Activated CD4-positive, alpha-beta memory T cell treated with anti-CD3 and anti-CD28 coated beads for 36 hours (primary cell): ENCODE measurements at regions not wholly inside any gene's neighbourhood (a gene's known extent, or its start where the extent isn't known, plus 50 kb on each side); places are given as distances from the start of the nearest gene placed in this dataset.

Experiments used
- CTCF ChIA-PET: fragments of 350-600 bp; sonication (Branson Sonifier 250); formaldehyde crosslinking; loops from one replicate; lab custom pipeline; 2021; ENCODE audit warnings: antibody characterized with exemption, inconsistent platforms; lab: Charles Lee
- POLR2A ChIA-PET: fragments of 350-600 bp; sonication (Branson Sonifier 250); formaldehyde crosslinking; loops from one replicate; lab custom pipeline; 2021; ENCODE audit warnings: antibody characterized with exemption; lab: Charles Lee
- DNase-seq: peaks from one replicate; pipeline ENCODE4 v3.0.0-alpha.2; 2020
- H3K27ac Mint-ChIP-seq: one replicate; pipeline ENCODE4 v1.8.0; 2021; ENCODE audit warnings: mixed read lengths
- H3K27me3 Mint-ChIP-seq: one replicate; pipeline ENCODE4 v1.8.0; 2021; ENCODE audit warnings: mixed read lengths
- H3K36me3 Mint-ChIP-seq: one replicate; pipeline ENCODE4 v1.8.0; 2021; ENCODE audit warnings: mixed read lengths
- H3K4me1 Mint-ChIP-seq: one replicate; pipeline ENCODE4 v1.8.0; 2021; ENCODE audit warnings: low read depth, mixed read lengths
- H3K4me3 Mint-ChIP-seq: one replicate; pipeline ENCODE4 v1.8.0; 2021; ENCODE audit warnings: mild to moderate bottlenecking, mixed read lengths
- H3K9me3 Mint-ChIP-seq: one replicate; pipeline ENCODE4 v1.8.0; 2021; ENCODE audit warnings: mixed read lengths
- intact Hi-C: fragments of 100-400 bp; cut with micrococcal nuclease; formaldehyde crosslinking; loops from one replicate; pipeline ENCODE4 v1.15.1; 2023

DNA sequence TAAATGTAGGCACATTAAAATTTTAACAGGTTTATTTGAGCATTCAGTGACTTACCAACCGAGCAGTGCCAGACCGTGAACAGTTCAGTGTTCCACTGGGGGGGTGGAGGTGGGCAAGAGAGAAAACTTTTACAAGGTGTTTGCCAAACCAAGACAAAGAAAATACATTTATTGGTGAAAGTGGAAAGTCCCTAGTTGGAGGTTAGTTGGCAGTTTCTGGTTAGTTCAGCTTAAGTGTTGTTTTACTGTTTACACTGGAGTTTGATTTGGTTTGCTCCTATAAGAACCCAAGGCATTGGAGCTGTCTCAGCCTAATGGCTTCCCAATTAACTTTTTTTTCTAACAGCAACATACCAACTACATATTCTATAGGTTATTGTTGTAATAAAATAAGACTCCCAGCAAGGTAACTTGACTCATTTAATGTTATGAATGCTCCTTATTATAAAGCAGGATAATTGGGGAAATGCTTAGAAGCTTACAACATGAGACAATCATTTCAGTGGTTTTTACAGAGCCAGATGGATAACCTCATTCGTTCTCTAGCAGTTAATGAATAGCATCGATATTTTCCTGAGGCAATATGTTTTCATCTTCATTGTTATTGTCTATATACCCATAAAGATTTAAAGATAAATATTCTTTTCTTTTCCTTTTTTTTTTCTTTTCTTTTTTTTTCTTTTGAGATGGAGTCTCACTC is 115.8 kb downstream of the ETNK1 start:
- CTCF ChIA-PET, result no interaction called here
- H3K27ac Mint-ChIP-seq, result no peak overlapping the region

GRCh38 chr12:22743700-22744099 is 118.7 kb downstream of the ETNK1 start:
- Mint-ChIP-seq H3K27me3 (peaks cover 5% of the 10 kb centered on the region), H3K36me3 (no peaks in the 10 kb centered on the region), H3K27ac (no peak overlapping the region), H3K4me3 (no peak overlapping the region), H3K9me3 (no peaks in the 10 kb centered on the region), H3K4me1 (no peaks in the 10 kb centered on the region)
- ChIA-PET POLR2A (no interaction called here), CTCF (no interaction called here)
- intact Hi-C loops, result no loop called here
- DNase-seq, result no peak

More for the DNA sequence above, 115.8 kb downstream of the ETNK1 start:
- no peak for DNase-seq
- Mint-ChIP-seq H3K27me3 (peaks cover 3% of the 10 kb centered on the region), H3K4me3 (no peak overlapping the region), H3K9me3 (no peaks in the 10 kb centered on the region), H3K4me1 (no peaks in the 10 kb centered on the region), H3K36me3 (no peaks in the 10 kb centered on the region)
- intact Hi-C loops, result no loop called here
- POLR2A ChIA-PET, result no interaction called here

- no peaks in the 10 kb centered on the region for H3K36me3 Mint-ChIP-seq
- H3K27me3 Mint-ChIP-seq, result peaks cover 5% of the 10 kb centered on the region
- intact Hi-C loops, result no loop called here
- no peak overlapping the region for H3K27ac Mint-ChIP-seq
- no peaks in the 10 kb centered on the region for H3K9me3 Mint-ChIP-seq
- H3K4me3 Mint-ChIP-seq, result no peak overlapping the region
- H3K4me1 Mint-ChIP-seq, result no peaks in the 10 kb centered on the region
- CTCF ChIA-PET, result no interaction called here
- POLR2A ChIA-PET, result no interaction called here
- no peak for DNase-seq
Measured at GRCh38 chr12:22744197-22744596, 119.2 kb downstream of the ETNK1 start.

- no peaks in the 10 kb centered on the region for H3K36me3 Mint-ChIP-seq
- H3K27ac Mint-ChIP-seq, result no peak overlapping the region
- no peak overlapping the region for H3K4me3 Mint-ChIP-seq
- ChIA-PET POLR2A (no interaction called here), CTCF (no interaction called here)
- H3K27me3 Mint-ChIP-seq, result peaks cover 5% of the 10 kb centered on the region
- no peaks in the 10 kb centered on the region for H3K9me3 Mint-ChIP-seq
- DNase-seq, result no peak
- H3K4me1 Mint-ChIP-seq, result no peaks in the 10 kb centered on the region
- intact Hi-C loops, result no loop called here
Measured at GRCh38 chr12:22746720-22747119, 121.7 kb downstream of the ETNK1 start.

DNA sequence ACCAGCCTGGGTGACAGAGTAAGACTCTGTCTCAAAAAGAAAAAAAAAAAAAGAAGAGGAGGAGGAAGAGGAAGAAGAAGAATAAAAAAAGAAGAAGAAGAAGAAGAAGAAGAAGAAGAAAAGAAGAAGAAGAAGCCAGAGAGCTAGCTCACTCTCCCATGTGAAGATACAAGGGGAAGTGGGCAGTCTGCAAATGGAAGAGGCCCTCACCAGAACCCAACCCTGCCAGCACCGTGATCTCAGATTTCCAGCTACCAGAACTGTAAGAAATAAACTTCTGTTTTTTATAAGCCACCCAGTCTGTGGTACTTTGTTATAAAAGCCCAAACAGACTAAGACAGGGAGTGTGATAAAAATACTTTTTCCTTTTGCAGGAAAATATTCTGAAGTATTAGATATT is 130.7 kb downstream of the ETNK1 start:
- CTCF ChIA-PET, result no interaction called here
- intact Hi-C loops, result no loop called here

DNA sequence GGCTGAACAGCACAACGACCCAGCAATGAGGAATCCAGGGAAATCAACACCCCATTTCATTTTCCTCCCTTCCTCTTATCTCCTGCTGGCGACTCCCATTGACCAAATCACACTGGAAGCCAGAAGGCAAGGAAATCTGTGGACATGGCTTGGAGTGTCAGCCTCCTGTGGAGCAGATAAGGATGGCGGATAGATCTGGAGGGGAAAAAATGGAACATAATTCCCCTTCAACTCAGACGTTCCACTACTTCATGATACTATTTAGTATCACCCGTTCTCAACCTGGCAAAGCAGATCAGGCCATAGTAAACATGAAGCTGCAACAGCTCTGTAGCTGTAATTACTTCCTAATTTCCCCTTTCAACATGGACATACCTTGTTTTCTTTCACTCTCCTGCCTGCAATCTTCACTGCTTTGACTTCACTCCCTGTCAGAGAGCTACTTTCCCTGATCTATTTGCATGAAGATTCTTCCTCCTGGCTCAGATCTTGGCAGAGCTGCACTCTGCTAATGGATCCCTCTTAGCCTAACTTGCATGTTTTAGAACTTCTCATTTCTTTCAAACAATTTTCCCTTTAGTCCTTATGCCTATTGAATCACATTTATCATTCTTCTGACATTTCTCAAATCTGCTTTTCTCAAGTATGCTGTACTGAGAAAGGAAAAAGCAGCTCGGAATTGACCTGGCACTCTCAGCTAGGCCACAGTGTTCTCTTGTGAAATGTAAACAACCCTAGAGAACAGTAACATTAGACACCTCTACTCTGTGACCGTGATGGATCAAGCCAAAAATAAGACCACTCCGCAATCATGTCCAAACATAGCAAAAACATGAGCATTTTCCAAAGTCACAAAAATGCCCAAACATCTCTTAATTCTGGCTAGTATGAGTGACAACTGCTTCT is 135.1 kb downstream of the ETNK1 start:
- ChIA-PET CTCF (no interaction called here), POLR2A (no interaction called here)
- no peak for DNase-seq
- intact Hi-C loops, result no loop called here
- no peak overlapping the region for H3K4me3 Mint-ChIP-seq
- no peaks in the 10 kb centered on the region for H3K4me1 Mint-ChIP-seq
- H3K36me3 Mint-ChIP-seq, result no peaks in the 10 kb centered on the region
- H3K9me3 Mint-ChIP-seq, result peaks cover 6% of the 10 kb centered on the region
- no peaks in the 10 kb centered on the region for H3K27me3 Mint-ChIP-seq
- H3K27ac Mint-ChIP-seq, result no peak overlapping the region

More for the DNA sequence above, 130.7 kb downstream of the ETNK1 start:
- no peaks in the 10 kb centered on the region for H3K27me3 Mint-ChIP-seq
- no peaks in the 10 kb centered on the region for H3K36me3 Mint-ChIP-seq
- no peak for DNase-seq
- POLR2A ChIA-PET, result no interaction called here
- H3K9me3 Mint-ChIP-seq, result peaks cover 9% of the 10 kb centered on the region
- no peaks in the 10 kb centered on the region for H3K4me1 Mint-ChIP-seq
- no peak overlapping the region for H3K27ac Mint-ChIP-seq
- H3K4me3 Mint-ChIP-seq, result no peak overlapping the region

GRCh38 chr12:22765421-22766130 is 140.6 kb downstream of the ETNK1 start:
- no peak overlapping the region for H3K4me3 Mint-ChIP-seq
- intact Hi-C loops, result no loop called here
- no peak for DNase-seq
- H3K36me3 Mint-ChIP-seq, result no peaks in the 10 kb centered on the region
- POLR2A ChIA-PET, result no interaction called here
- no peaks in the 10 kb centered on the region for H3K4me1 Mint-ChIP-seq
- H3K27me3 Mint-ChIP-seq, result no peaks in the 10 kb centered on the region
- H3K27ac Mint-ChIP-seq, result no peak overlapping the region
- CTCF ChIA-PET, result no interaction called here
- H3K9me3 Mint-ChIP-seq, result no peaks in the 10 kb centered on the region

DNA sequence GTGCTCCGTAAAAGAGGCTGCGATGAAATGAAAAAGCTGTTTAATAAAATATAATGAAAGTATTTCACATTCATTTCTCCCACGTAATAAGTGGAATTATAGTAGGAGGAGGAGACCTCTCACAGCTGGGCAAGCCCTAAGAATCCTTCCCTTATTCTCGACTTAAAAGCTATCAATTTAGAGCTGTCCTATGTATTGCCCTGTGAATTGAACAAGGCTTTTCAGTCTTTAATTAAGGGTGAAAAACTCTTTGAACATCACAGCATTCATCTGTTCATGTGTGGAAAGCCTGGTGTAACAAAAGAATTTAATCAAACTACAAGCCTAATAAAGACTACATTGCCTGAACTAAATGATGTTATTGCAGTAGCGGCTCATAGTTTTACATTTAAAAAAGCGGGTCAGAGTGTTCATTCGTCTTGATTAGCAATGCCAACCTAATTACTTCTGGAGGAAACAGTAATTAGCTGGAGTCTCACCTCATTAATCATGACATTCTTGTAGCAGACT is 142.0 kb downstream of the ETNK1 start:
- DNase-seq, result no peak
- Mint-ChIP-seq H3K27ac (no peak overlapping the region), H3K4me3 (no peak overlapping the region), H3K36me3 (no peaks in the 10 kb centered on the region), H3K4me1 (no peaks in the 10 kb centered on the region), H3K27me3 (no peaks in the 10 kb centered on the region), H3K9me3 (no peaks in the 10 kb centered on the region)
- intact Hi-C loops, result no loop called here
- ChIA-PET POLR2A (no interaction called here), CTCF (no interaction called here)

DNA sequence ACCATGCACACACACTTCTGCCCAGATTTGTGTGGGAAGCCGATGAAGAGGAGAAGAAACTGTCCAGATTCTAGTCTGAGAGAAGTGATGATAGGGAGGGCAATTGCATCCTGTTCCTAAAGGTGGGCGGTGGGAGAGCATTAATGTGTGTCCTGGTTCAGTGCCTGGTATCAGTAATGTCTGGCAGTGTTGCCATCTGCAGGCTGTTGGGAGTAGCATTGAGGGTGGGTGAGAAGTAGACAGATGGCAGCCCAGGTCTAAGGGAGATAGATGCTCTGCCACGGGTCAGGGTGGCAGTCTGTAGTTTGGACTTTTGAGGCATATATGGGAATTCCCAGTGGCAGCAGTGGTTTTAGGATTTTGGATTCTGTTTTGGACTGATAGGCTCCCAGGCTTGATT is 156.4 kb downstream of the ETNK1 start:
- H3K4me3 Mint-ChIP-seq, result no peak overlapping the region
- ChIA-PET POLR2A (no interaction called here), CTCF (no interaction called here)
- DNase-seq, result no peak
- peaks cover 6% of the 10 kb centered on the region for H3K9me3 Mint-ChIP-seq
- H3K27me3 Mint-ChIP-seq, result peaks cover 3% of the 10 kb centered on the region
- H3K4me1 Mint-ChIP-seq, result no peaks in the 10 kb centered on the region
- intact Hi-C loops, result no loop called here
- H3K27ac Mint-ChIP-seq, result no peak overlapping the region
- H3K36me3 Mint-ChIP-seq, result no peaks in the 10 kb centered on the region

DNA sequence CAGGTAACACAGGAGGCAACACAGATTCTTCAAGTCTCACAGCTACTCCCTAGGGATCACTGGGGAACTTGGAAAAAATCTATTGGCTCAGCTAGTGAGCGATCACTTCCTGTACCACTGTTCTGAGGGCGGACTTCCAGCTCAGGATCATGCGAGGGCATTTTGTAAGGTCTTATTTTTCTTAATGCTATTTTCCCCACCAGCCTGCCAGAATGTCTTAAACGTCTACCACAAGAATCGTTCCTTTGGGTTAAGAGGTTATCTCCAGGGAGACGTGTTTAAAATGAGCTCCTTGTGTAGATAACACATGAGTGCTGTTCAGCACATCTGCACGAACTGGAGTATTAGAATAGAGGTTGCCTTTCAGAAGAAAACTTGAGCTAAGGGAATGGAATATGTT is 162.6 kb downstream of the ETNK1 start:
- peaks cover 7% of the 10 kb centered on the region for H3K27me3 Mint-ChIP-seq
- H3K36me3 Mint-ChIP-seq, result no peaks in the 10 kb centered on the region
- POLR2A ChIA-PET, result no interaction called here
- H3K4me1 Mint-ChIP-seq, result no peaks in the 10 kb centered on the region
- DNase-seq, result no peak
- H3K9me3 Mint-ChIP-seq, result peaks cover 6% of the 10 kb centered on the region
- no peak overlapping the region for H3K4me3 Mint-ChIP-seq
- no peak overlapping the region for H3K27ac Mint-ChIP-seq
- CTCF ChIA-PET, result no interaction called here
- intact Hi-C loops, result no loop called here

- H3K4me1 Mint-ChIP-seq, result no peaks in the 10 kb centered on the region
- peaks cover 8% of the 10 kb centered on the region for H3K27me3 Mint-ChIP-seq
- ChIA-PET CTCF (no interaction called here), POLR2A (no interaction called here)
- H3K36me3 Mint-ChIP-seq, result no peaks in the 10 kb centered on the region
- H3K4me3 Mint-ChIP-seq, result no peak overlapping the region
- H3K9me3 Mint-ChIP-seq, result peaks cover 4% of the 10 kb centered on the region
- no peak for DNase-seq
- no peak overlapping the region for H3K27ac Mint-ChIP-seq
- intact Hi-C loops, result no loop called here
Measured at GRCh38 chr12:22788913-22789312, 163.9 kb downstream of the ETNK1 start.

DNA sequence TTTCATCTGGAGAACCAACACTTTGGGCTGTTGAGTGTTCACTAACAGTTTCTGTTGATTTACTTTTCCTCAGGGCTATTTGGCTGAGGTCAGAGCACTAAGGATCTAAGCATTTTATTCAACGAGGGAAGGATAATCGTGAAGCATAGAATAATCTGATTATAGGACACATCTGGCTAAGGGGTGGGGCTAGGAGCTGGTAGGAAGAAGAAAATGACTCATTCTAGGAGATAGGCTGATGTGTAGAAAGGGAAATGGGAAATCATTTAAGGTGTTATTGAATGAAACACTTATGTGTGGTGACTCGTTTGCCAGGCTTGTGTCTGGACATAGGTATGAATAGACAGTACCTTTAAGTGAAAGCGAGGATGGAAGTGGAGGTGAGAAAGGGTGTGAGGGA is 167.2 kb downstream of the ETNK1 start:
- Mint-ChIP-seq H3K4me3 (no peak overlapping the region), H3K27ac (no peak overlapping the region), H3K4me1 (no peaks in the 10 kb centered on the region), H3K9me3 (no peaks in the 10 kb centered on the region), H3K36me3 (no peaks in the 10 kb centered on the region), H3K27me3 (peaks cover 8% of the 10 kb centered on the region)
- intact Hi-C loops, result no loop called here
- DNase-seq, result no peak
- ChIA-PET CTCF (no interaction called here), POLR2A (interaction anchor here (0.6 kb wide), 1 partner anchor 50 kb away, joined by 5 read pairs; no protein-coding TSS in a partner anchor)
